Left lung (tissue), 4 donors: ENCODE measurements at regions not wholly inside any gene's neighbourhood (a gene's known extent, or its start where the extent isn't known, plus 50 kb on each side); places are given as distances from the start of the nearest gene placed in this dataset.

Experiments
- ATAC-seq: fragments of 200-7000 bp; cut with Tn5 transposase; one replicate; pipeline ENCODE4 v1.9.1; 2020; ENCODE audit warnings: moderate library complexity
- DNase-seq, 4 donors: peaks; one replicate each; pipeline ENCODE4 v3.0.0-alpha.2; 2013 to 2020
- H3K27ac ChIP-seq, 2 donors: fragments of 200-600 bp; sonication (generic) in 1 of 2; one replicate each; pipeline versions ENCODE4 v1.5.0 to v1.8.0; 2020 to 2021
- H3K27me3 ChIP-seq, 2 donors: fragments of 200-600 bp; sonication (generic) in 1 of 2; one replicate each; pipeline versions ENCODE4 v1.5.0 to v1.8.0; 2020 to 2021
- H3K36me3 ChIP-seq, 2 donors: fragments of 200-600 bp; sonication (generic) in 1 of 2; one replicate each; pipeline versions ENCODE4 v1.5.0 to v1.8.0; 2020 to 2021
- H3K4me1 ChIP-seq, 2 donors: fragments of 200-600 bp; one replicate each; pipeline ENCODE4 v1.8.0; 2021
- H3K4me3 ChIP-seq, 2 donors: fragments of 200-600 bp; sonication (generic) in 1 of 2; one replicate each; pipeline versions ENCODE4 v1.5.0 to v1.8.0; 2020 to 2021; ENCODE audit warnings: mild to moderate bottlenecking in 1 of 2
- H3K9me3 ChIP-seq, 2 donors: fragments of 200-600 bp; sonication (generic) in 1 of 2; one replicate each; pipeline versions ENCODE4 v1.5.0 to v1.8.0; 2020 to 2021
- intact Hi-C, 2 donors: fragments of 100-400 bp; cut with DNase I; formaldehyde crosslinking; loops; one replicate each; pipeline versions ENCODE4 v1.11.2 to v1.14.2; 2022
- TF ChIP-seq, protein P1 (sequence below), 2 donors: fragments of 200-600 bp; sonication (generic) in 1 of 2; IDR thresholded peaks; one replicate each; pipeline versions ENCODE4 v1.5.0 to v1.8.0; 2021; ENCODE audit warnings: antibody characterized with exemption in 2 of 2
- donor health status: DM: no; HTN: yes; CAD: no.
- donor health status: DM: no; HTN: no; CAD: no.

DNA sequence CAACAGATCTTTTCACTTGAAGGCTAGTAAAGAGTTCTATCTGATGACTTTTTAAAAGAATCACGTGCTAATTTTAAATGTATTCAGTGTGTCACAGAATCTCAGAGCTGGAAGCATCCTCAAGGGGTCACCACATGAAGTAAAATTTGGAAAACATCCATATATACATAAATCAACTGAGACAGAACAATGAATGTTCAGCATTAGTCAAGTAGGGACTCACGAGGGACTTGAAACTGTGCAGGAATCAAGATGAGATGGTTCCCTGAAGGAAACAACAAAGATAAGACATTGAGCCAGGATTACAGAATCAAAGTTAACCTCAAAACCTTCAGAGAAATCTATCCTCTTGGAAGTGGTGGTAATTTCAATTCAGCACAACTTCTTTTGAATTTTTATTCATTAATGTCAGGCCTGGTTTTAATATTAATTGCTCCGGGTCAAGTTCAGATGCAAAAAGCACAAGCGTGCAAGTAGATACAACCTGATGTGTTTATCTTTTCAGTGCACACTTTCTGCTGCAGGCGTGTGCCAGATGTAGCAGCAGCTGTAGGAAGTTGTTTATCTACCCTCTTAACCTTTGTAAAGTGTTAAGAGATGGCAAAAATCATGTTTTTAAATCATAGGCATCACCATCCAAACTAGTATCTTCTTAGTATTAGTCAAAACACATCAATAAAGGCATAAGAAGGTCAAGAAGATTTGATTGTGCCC lies 87.7 kb upstream of the SRD5A3 start:
- Histone ChIP-seq H3K4me1 (no peaks in the 10 kb centered on the region), H3K9me3 (no peaks in the 10 kb centered on the region), H3K4me3 (no peak overlapping the region), H3K36me3 (no peaks in the 10 kb centered on the region), H3K27ac (no peak overlapping the region), H3K27me3 (no peaks in the 10 kb centered on the region)
- ATAC-seq, result no peak
- intact Hi-C loops, result no loop called here
- TF ChIP-seq, protein P1, sequence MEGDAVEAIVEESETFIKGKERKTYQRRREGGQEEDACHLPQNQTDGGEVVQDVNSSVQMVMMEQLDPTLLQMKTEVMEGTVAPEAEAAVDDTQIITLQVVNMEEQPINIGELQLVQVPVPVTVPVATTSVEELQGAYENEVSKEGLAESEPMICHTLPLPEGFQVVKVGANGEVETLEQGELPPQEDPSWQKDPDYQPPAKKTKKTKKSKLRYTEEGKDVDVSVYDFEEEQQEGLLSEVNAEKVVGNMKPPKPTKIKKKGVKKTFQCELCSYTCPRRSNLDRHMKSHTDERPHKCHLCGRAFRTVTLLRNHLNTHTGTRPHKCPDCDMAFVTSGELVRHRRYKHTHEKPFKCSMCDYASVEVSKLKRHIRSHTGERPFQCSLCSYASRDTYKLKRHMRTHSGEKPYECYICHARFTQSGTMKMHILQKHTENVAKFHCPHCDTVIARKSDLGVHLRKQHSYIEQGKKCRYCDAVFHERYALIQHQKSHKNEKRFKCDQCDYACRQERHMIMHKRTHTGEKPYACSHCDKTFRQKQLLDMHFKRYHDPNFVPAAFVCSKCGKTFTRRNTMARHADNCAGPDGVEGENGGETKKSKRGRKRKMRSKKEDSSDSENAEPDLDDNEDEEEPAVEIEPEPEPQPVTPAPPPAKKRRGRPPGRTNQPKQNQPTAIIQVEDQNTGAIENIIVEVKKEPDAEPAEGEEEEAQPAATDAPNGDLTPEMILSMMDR (IDR thresholded peaks at IDR 0.05), result no peak
- DNase-seq, result no peak

DNA sequence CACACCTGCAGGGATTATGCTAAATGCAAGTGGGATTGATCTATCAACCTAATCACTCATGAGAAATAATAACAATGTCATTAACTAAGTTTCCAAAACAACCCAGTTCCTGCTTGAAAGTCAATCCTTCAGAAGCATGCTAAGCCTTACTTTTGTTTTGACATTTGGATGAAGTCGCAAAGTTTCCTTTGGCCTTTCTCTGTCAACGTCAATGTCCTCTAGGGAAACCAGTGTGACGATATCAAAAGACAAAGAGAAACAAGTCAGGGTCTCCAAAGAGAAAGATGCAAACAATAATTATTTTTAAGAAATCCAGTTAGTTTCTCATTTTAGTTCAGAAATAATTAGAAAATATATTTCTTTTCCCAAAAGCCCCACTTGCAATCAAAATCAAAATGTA lies 86.7 kb upstream of the SRD5A3 start:
- no peak for ATAC-seq
- H3K9me3 ChIP-seq, result no peaks in the 10 kb centered on the region
- DNase-seq, result no peak

GRCh38 chr4:55269470-55269869 lies 76.6 kb upstream of the SRD5A3 start:
- H3K27ac ChIP-seq, result no peak overlapping the region
- no peak overlapping the region for H3K4me3 ChIP-seq
- H3K27me3 ChIP-seq, result no peaks in the 10 kb centered on the region
- TF ChIP-seq, protein P1 (IDR thresholded peaks at IDR 0.05), result no peak
- H3K36me3 ChIP-seq, result no peaks in the 10 kb centered on the region
- no peaks in the 10 kb centered on the region for H3K9me3 ChIP-seq
- peaks cover 0 to 3% of the 10 kb centered on the region in 2 donors for H3K4me1 ChIP-seq
- no peak for ATAC-seq
- intact Hi-C loops, result no loop called here
- DNase-seq, result no peak

More for the DNA sequence above, 86.7 kb upstream of the SRD5A3 start:
- intact Hi-C loops, result no loop called here
- Histone ChIP-seq H3K4me1 (no peaks in the 10 kb centered on the region), H3K27me3 (no peaks in the 10 kb centered on the region), H3K27ac (no peak overlapping the region), H3K36me3 (no peaks in the 10 kb centered on the region), H3K4me3 (no peak overlapping the region)
- TF ChIP-seq, protein P1 (IDR thresholded peaks at IDR 0.05), result no peak

GRCh38 chr4:55269995-55270394 lies 76.0 kb upstream of the SRD5A3 start:
- no peak overlapping the region for H3K27ac ChIP-seq
- H3K4me1 ChIP-seq, result peaks cover 0 to 3% of the 10 kb centered on the region in 2 donors
- no peak overlapping the region for H3K4me3 ChIP-seq
- H3K36me3 ChIP-seq, result no peaks in the 10 kb centered on the region
- H3K27me3 ChIP-seq, result no peaks in the 10 kb centered on the region
- H3K9me3 ChIP-seq, result no peaks in the 10 kb centered on the region
- DNase-seq (peak in 3 of 4 donors; percentile 18 to 54 (median 32)), ATAC-seq (peak; percentile 48)
- intact Hi-C loops, result no loop called here
- TF ChIP-seq, protein P1 (IDR thresholded peaks at IDR 0.05), result no peak

GRCh38 chr4:55270481-55270880 lies 75.6 kb upstream of the SRD5A3 start:
- Histone ChIP-seq H3K9me3 (no peaks in the 10 kb centered on the region), H3K4me3 (no peak overlapping the region), H3K36me3 (no peaks in the 10 kb centered on the region), H3K4me1 (peaks cover 0 to 3% of the 10 kb centered on the region in 2 donors), H3K27ac (no peak overlapping the region), H3K27me3 (no peaks in the 10 kb centered on the region)
- intact Hi-C loops, result no loop called here
- DNase-seq, result peak in 2 of 4 donors; percentile 39 to 43
- TF ChIP-seq, protein P1 (IDR thresholded peaks at IDR 0.05), result no peak
- no peak for ATAC-seq
